Activated T-helper 17 cell treated with anti-CD3 and anti-CD28 coated beads, Interleukin-2, amount 50 U/mL, for 72 hours (primary cell): ENCODE measurements at regions not wholly inside any gene's neighbourhood (a gene's known extent, or its start where the extent isn't known, plus 50 kb on each side); places are given as distances from the start of the nearest gene placed in this dataset.
"Not testable (repeated sequence)": the region's sequence is repeated elsewhere in the genome, so short reads cannot be mapped to it uniquely, and the experiment has no call there.

Experiments used
- ATAC-seq: fragments of 150-1000 bp; cut with Tn5 transposase; replicated peaks from 2 replicates; pipeline ENCODE4 v1.10.0; 2021; ENCODE audit warnings: mild to moderate bottlenecking, moderate library complexity
- H3K27ac Mint-ChIP-seq: one replicate; pipeline ENCODE4 v1.8.0; 2022; ENCODE audit warnings: mixed read lengths
- H3K27me3 Mint-ChIP-seq: one replicate; pipeline ENCODE4 v1.8.0; 2022; ENCODE audit warnings: mixed read lengths
- H3K36me3 Mint-ChIP-seq: one replicate; pipeline ENCODE4 v1.8.0; 2022; ENCODE audit warnings: low read depth, mild to moderate bottlenecking, mixed read lengths
- H3K4me1 Mint-ChIP-seq: one replicate; pipeline ENCODE4 v1.8.0; 2022; ENCODE audit warnings: mixed read lengths
- H3K4me3 Mint-ChIP-seq: one replicate; pipeline ENCODE4 v1.8.0; 2022; ENCODE audit warnings: mild to moderate bottlenecking, mixed read lengths
- H3K9me3 Mint-ChIP-seq: one replicate; pipeline ENCODE4 v1.8.0; 2022; ENCODE audit warnings: mixed read lengths

GRCh38 chr2:16068552-16068940, 128.2 kb downstream of the MYCN start:
- peaks cover 10% of the 10 kb centered on the region for H3K9me3 Mint-ChIP-seq
- H3K27ac Mint-ChIP-seq = no peak overlapping the region
- H3K4me1 Mint-ChIP-seq = no peaks in the 10 kb centered on the region
- H3K36me3 Mint-ChIP-seq = no peaks in the 10 kb centered on the region
- H3K27me3 Mint-ChIP-seq = no peaks in the 10 kb centered on the region
- no peak overlapping the region for H3K4me3 Mint-ChIP-seq
- no peak for ATAC-seq

DNA sequence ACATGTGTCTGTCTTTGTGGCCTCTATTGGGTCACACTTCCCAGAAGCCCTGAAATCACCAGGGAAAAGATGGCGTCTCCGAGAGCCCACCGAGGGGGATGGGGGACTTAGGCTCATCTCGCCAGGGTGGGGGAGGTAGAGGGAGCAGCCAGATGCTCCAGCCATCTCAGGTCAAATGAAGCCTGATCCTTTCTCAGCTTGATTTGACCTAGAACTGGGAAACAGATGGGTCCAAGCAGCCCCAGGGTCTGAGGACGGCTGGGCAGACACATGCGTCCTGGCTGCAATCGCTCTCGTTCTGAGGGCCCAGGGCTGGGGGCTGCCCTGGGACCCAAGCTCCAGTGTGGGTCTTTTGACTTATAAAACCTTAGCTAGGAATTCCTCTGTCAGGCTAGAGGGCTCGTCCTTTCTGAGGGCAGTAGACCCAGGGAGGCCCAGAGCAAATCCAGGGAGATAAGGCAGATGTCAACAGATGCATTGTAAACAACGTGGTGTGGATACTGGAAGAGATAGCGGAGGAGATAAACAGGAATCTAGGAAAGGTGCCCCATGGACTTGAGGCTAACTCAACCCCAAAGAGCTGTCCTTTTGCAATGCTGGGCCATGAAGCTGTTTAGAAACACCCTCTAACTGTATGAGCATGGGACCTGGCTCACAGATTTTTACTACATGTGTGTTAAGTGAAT, 127.7 kb downstream of the MYCN start:
- Mint-ChIP-seq H3K27me3 (no peaks in the 10 kb centered on the region), H3K4me1 (no peaks in the 10 kb centered on the region), H3K36me3 (no peaks in the 10 kb centered on the region), H3K9me3 (peaks cover 10% of the 10 kb centered on the region), H3K27ac (no peak overlapping the region), H3K4me3 (no peak overlapping the region)
- ATAC-seq = no peak

DNA sequence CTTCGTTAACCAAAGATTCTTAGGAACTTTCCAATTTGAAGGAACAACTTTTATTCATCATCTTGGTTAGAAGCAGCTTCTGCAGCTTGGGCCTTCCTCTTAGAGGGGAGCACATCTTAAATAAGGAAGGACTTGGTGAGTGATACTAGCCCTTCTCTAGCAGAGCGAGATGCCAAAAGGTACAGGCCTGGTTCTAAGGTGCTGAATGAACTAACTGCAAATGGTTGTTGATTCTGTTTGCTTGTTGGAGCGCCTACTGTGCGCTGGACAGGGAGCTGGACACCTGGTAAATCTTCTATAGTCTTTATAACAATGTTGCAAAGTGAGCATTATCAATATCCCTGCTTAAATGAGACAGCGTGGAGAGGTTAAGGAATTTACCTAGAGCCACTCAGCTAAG, 127.1 kb downstream of the MYCN start:
- Mint-ChIP-seq H3K27ac (no peak overlapping the region), H3K4me3 (no peak overlapping the region), H3K9me3 (peaks cover 14% of the 10 kb centered on the region), H3K36me3 (no peaks in the 10 kb centered on the region), H3K27me3 (no peaks in the 10 kb centered on the region), H3K4me1 (no peaks in the 10 kb centered on the region)
- no peak for ATAC-seq

DNA sequence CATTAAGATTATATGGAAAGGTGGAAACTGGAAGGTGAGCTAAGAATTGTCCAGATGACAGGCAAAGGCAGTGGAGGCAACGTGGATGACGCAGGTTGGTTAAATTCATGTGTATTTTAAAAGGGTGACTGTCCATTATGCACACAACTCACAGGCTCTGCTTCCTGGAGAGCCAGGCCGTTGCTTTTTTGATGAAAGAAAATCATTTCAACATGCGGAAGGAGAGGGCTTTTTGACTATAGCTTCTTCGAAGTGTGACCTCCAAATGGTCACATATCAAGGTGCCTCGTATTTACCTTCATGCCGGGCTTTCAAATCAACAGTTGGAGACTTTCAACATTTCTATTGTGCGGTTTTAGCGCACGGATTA, 126.7 kb downstream of the MYCN start:
- no peak overlapping the region for H3K27ac Mint-ChIP-seq
- H3K9me3 Mint-ChIP-seq = peaks cover 19% of the 10 kb centered on the region
- no peak overlapping the region for H3K4me3 Mint-ChIP-seq
- no peak for ATAC-seq
- no peaks in the 10 kb centered on the region for H3K4me1 Mint-ChIP-seq
- H3K27me3 Mint-ChIP-seq = no peaks in the 10 kb centered on the region
- H3K36me3 Mint-ChIP-seq = no peaks in the 10 kb centered on the region

GRCh38 chr2:16066261-16067036, 126.1 kb downstream of the MYCN start:
- no peaks in the 10 kb centered on the region for H3K27me3 Mint-ChIP-seq
- no peaks in the 10 kb centered on the region for H3K36me3 Mint-ChIP-seq
- no peak overlapping the region for H3K4me3 Mint-ChIP-seq
- no peaks in the 10 kb centered on the region for H3K4me1 Mint-ChIP-seq
- no peak overlapping the region for H3K27ac Mint-ChIP-seq
- ATAC-seq = no peak
- H3K9me3 Mint-ChIP-seq = peaks cover 19% of the 10 kb centered on the region

GRCh38 chr2:16065272-16066069, 125.1 kb downstream of the MYCN start:
- ATAC-seq, H3K27me3 Mint-ChIP-seq, H3K4me1 Mint-ChIP-seq, H3K27ac Mint-ChIP-seq, H3K4me3 Mint-ChIP-seq, H3K36me3 Mint-ChIP-seq: not testable (repeated sequence)
- H3K9me3 Mint-ChIP-seq = peaks cover 19% of the 10 kb centered on the region

DNA sequence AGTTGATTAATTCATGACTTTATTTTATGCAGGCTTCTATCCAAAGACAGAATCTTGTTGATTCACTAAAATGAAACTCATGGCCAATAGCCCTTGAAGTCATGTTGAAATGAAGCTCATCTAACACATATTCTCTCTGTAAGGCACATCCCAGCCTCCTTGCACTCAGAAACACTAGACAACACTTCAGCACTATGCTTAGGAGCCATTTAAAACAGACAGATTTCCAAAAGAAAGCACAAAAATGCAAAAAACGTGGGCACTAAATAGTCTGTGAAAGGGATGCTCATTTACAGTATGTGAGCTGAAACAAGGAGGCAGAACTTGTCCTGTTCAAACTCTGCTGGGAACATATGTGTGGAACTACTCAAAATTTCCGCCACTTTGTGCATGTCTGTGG, 124.4 kb downstream of the MYCN start:
- H3K27me3 Mint-ChIP-seq = no peaks in the 10 kb centered on the region
- H3K27ac Mint-ChIP-seq = no peak overlapping the region

GRCh38 chr2:16063955-16064633, 123.7 kb downstream of the MYCN start:
- no peaks in the 10 kb centered on the region for H3K4me1 Mint-ChIP-seq
- H3K4me3 Mint-ChIP-seq = no peak overlapping the region
- H3K9me3 Mint-ChIP-seq = peaks cover 19% of the 10 kb centered on the region
- H3K36me3 Mint-ChIP-seq = no peaks in the 10 kb centered on the region
- ATAC-seq = no peak
- no peak overlapping the region for H3K27ac Mint-ChIP-seq
- H3K27me3 Mint-ChIP-seq = peaks cover 2% of the 10 kb centered on the region

More for the DNA sequence above, 124.4 kb downstream of the MYCN start:
- H3K36me3 Mint-ChIP-seq = no peaks in the 10 kb centered on the region
- H3K9me3 Mint-ChIP-seq = peaks cover 19% of the 10 kb centered on the region
- no peaks in the 10 kb centered on the region for H3K4me1 Mint-ChIP-seq
- H3K4me3 Mint-ChIP-seq = no peak overlapping the region
- no peak for ATAC-seq

DNA sequence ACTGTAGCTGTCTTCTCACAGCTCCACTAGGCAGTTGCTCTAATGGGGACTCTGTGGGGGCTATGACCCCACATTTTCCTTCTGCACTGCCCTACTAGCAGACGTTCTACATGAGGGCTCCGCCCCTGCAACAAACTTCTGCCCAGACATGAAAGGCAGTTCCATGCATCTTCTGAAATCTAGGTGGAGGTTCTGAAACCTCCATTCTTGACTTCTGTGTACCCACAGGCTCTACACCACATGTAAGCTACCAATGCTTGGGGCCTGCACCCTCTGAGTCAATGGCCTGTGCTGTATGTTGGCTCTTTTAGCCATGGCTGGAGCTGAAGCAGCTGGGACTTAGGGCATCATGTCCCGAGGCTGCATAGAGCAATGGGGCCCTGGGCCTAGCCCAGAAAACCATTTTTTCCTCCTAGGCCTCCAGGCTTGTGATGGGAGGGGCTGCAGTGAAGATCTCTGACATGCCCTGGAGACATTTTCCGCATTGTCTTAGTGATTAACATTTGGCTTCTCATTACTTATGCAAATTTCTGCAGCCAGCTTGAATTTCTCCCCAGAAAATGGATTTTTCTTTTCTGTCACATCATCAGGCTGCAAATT, 123.0 kb downstream of the MYCN start:
- Mint-ChIP-seq H3K9me3 (peaks cover 16% of the 10 kb centered on the region), H3K27ac (no peak overlapping the region), H3K27me3 (peaks cover 3% of the 10 kb centered on the region), H3K4me1 (no peaks in the 10 kb centered on the region), H3K4me3 (no peak overlapping the region), H3K36me3 (no peaks in the 10 kb centered on the region)
- no peak for ATAC-seq

- Mint-ChIP-seq H3K36me3 (no peaks in the 10 kb centered on the region), H3K4me3 (no peak overlapping the region), H3K4me1 (no peaks in the 10 kb centered on the region), H3K27me3 (peaks cover 3% of the 10 kb centered on the region), H3K9me3 (peaks cover 16% of the 10 kb centered on the region), H3K27ac (no peak overlapping the region)
- ATAC-seq = no peak
Observed at GRCh38 chr2:16062471-16063250, 122.3 kb downstream of the MYCN start.

- no peak overlapping the region for H3K27ac Mint-ChIP-seq
- H3K4me1 Mint-ChIP-seq = no peaks in the 10 kb centered on the region
- no peak for ATAC-seq
- H3K36me3 Mint-ChIP-seq = no peaks in the 10 kb centered on the region
- peaks cover 3% of the 10 kb centered on the region for H3K27me3 Mint-ChIP-seq
- peaks cover 16% of the 10 kb centered on the region for H3K9me3 Mint-ChIP-seq
- no peak overlapping the region for H3K4me3 Mint-ChIP-seq
Observed at GRCh38 chr2:16061441-16062217, 121.3 kb downstream of the MYCN start.

DNA sequence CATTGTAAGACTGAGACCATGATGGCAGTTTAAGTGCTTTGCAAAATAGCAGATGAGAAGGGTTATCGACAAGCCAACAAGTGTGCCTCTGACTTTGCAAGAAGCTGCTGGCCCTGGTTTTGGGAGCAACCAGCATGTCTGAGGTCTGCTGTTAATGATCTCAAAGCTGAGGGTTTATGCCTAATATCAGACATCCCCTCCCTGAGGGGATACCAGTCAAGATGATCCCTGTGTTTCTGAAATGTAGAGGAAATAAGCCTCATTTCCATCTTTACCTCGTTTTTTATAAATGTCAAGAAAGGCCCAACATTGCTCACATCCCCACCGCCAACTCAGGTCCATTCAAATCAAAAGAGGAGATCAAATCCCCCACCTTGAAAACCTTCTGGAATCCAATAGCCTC, 120.6 kb downstream of the MYCN start:
- Mint-ChIP-seq H3K9me3 (peaks cover 16% of the 10 kb centered on the region), H3K27ac (no peak overlapping the region), H3K4me3 (no peak overlapping the region), H3K27me3 (peaks cover 3% of the 10 kb centered on the region), H3K4me1 (no peaks in the 10 kb centered on the region), H3K36me3 (no peaks in the 10 kb centered on the region)
- ATAC-seq = no peak
